H9 (cell line): ENCODE measurements at regions not wholly inside any gene's neighbourhood (a gene's known extent, or its start where the extent isn't known, plus 50 kb on each side); places are given as distances from the start of the nearest gene placed in this dataset.

Experiments used
- DNase-seq: peaks from one replicate; pipeline ENCODE4 v3.0.0-alpha.2; 2017
- H2AFZ ChIP-seq: one replicate; pipeline ENCODE4 v1.6.1; 2013; ENCODE audit warnings: mild to moderate bottlenecking, low read length, control low read depth, moderate library complexity
- H2AK5ac ChIP-seq: 2 replicates; pipeline ENCODE4 v1.6.1; 2013; ENCODE audit warnings: low read length, control low read depth, mixed read lengths; ENCODE audit not compliant: insufficient read length
- H2BK120ac ChIP-seq: one replicate; pipeline ENCODE4 v1.6.1; 2013; ENCODE audit warnings: low read depth, mild to moderate bottlenecking, low read length, control low read depth, inconsistent platforms; ENCODE audit not compliant: poor library complexity, severe bottlenecking
- H2BK12ac ChIP-seq: 2 replicates; pipeline ENCODE4 v1.6.1; 2013; ENCODE audit warnings: low read length, control low read depth, mixed read lengths, low read depth; ENCODE audit not compliant: insufficient read length
- H2BK15ac ChIP-seq: 2 replicates; pipeline ENCODE4 v1.6.1; 2013; ENCODE audit warnings: low read depth, low read length, control low read depth
- H2BK20ac ChIP-seq: one replicate; pipeline ENCODE4 v1.6.1; 2013; ENCODE audit warnings: low read depth, mild to moderate bottlenecking, low read length, control low read depth, inconsistent platforms; ENCODE audit not compliant: poor library complexity, severe bottlenecking
- H2BK5ac ChIP-seq: 2 replicates; pipeline ENCODE4 v1.6.1; 2013; ENCODE audit warnings: low read length, control low read depth, mixed read lengths; ENCODE audit not compliant: insufficient read length
- H3K14ac ChIP-seq: 2 replicates; pipeline ENCODE4 v1.6.1; 2013; ENCODE audit warnings: low read length, control low read depth; ENCODE audit not compliant: insufficient read depth
- H3K18ac ChIP-seq: 2 replicates; pipeline ENCODE4 v1.6.1; 2013; ENCODE audit warnings: low read depth, mild to moderate bottlenecking, mixed read lengths, low read length, control low read depth; ENCODE audit not compliant: insufficient read length
- H3K23ac ChIP-seq: 2 replicates; pipeline ENCODE4 v1.6.1; 2013; ENCODE audit warnings: low read length, control low read depth, mixed read lengths, low read depth; ENCODE audit not compliant: insufficient read length
- H3K23me2 ChIP-seq: 2 replicates; pipeline ENCODE4 v1.6.1; 2013; ENCODE audit warnings: low read depth, mild to moderate bottlenecking, mixed read lengths, low read length, control low read depth; ENCODE audit not compliant: insufficient read length, poor library complexity, severe bottlenecking
- H3K27ac ChIP-seq: 2 replicates; pipeline ENCODE4 v1.5.1; 2013; ENCODE audit warnings: low read length, control low read depth, mixed read lengths, low read depth; ENCODE audit not compliant: insufficient read length
- H3K27me3 ChIP-seq: 2 replicates; pipeline ENCODE4 v1.6.1; 2013; ENCODE audit warnings: low read length, control low read depth, inconsistent platforms; ENCODE audit not compliant: insufficient read depth
- H3K4ac ChIP-seq: 2 replicates; pipeline ENCODE4 v1.6.1; 2013; ENCODE audit warnings: low read depth, mild to moderate bottlenecking, control low read depth, inconsistent platforms, low read length, moderate library complexity
- H3K4me1 ChIP-seq: 2 replicates; pipeline ENCODE4 v1.6.1; 2013; ENCODE audit warnings: low read length, control low read depth, inconsistent platforms; ENCODE audit not compliant: insufficient read depth
- H3K4me2 ChIP-seq: 2 replicates; pipeline ENCODE4 v1.6.1; 2013; ENCODE audit warnings: low read length, control low read depth, mixed read lengths; ENCODE audit not compliant: insufficient read length, insufficient read depth
- H3K56ac ChIP-seq: 2 replicates; pipeline ENCODE4 v1.6.1; 2013; ENCODE audit warnings: low read depth, mild to moderate bottlenecking, mixed read lengths, low read length, control low read depth; ENCODE audit not compliant: insufficient read length
- H3K79me1 ChIP-seq: 2 replicates; pipeline ENCODE4 v1.6.1; 2013; ENCODE audit warnings: low read depth, mild to moderate bottlenecking, moderate library complexity, low read length, control low read depth, inconsistent platforms; ENCODE audit not compliant: insufficient read depth, poor library complexity, severe bottlenecking
- H3K79me2 ChIP-seq: 2 replicates; pipeline ENCODE4 v1.6.1; 2013; ENCODE audit warnings: low read length, control low read depth, inconsistent platforms; ENCODE audit not compliant: insufficient read depth
- H3K9ac ChIP-seq: 2 replicates; pipeline ENCODE4 v1.6.1; 2013; ENCODE audit warnings: low read length, control low read depth, mixed read lengths; ENCODE audit not compliant: insufficient read length; ENCODE audit errors: extremely low read depth
- H3K9me3 ChIP-seq: one replicate; pipeline ENCODE4 v1.6.1; 2013; ENCODE audit warnings: low read depth, low read length, inconsistent platforms; ENCODE audit not compliant: control insufficient read depth
- H3T11ph ChIP-seq: one replicate; pipeline ENCODE4 v1.6.1; 2013; ENCODE audit warnings: mild to moderate bottlenecking, low read length, control low read depth, inconsistent platforms
- H4K20me1 ChIP-seq: one replicate; pipeline ENCODE4 v1.6.1; 2013; ENCODE audit not compliant: control insufficient read depth, insufficient read length, insufficient read depth
- H4K5ac ChIP-seq: 2 replicates; pipeline ENCODE4 v1.6.1; 2013; ENCODE audit warnings: low read depth, mild to moderate bottlenecking, mixed read lengths, low read length, control low read depth; ENCODE audit not compliant: insufficient read length
- H4K8ac ChIP-seq: replicated peaks from 2 replicates; pipeline ENCODE4 v1.6.1; 2013; ENCODE audit warnings: low read length, control low read depth, mixed read lengths, low read depth; ENCODE audit not compliant: insufficient read length
- H4K91ac ChIP-seq: 2 replicates; pipeline ENCODE4 v1.6.1; 2013; ENCODE audit warnings: low read depth, mild to moderate bottlenecking, moderate library complexity, mixed read lengths, low read length, control low read depth; ENCODE audit not compliant: insufficient read length
- H3K27ac Mint-ChIP-seq, 3 experiments: 2 replicates in 2 of 3; 3 replicates in 1 of 3; pipeline ENCODE4 v1.8.0; 2020 to 2021; ENCODE audit warnings: mixed read lengths in 3 of 3, mild to moderate bottlenecking in 1 of 3, moderate library complexity in 1 of 3
- H3K27me3 Mint-ChIP-seq: 2 replicates; pipeline ENCODE4 v1.8.0; 2021; ENCODE audit warnings: low read depth, mild to moderate bottlenecking, moderate library complexity, mixed read lengths
- H3K36me3 Mint-ChIP-seq, 3 experiments: 2 replicates in 2 of 3; 3 replicates in 1 of 3; pipeline ENCODE4 v1.8.0; 2020 to 2021; ENCODE audit warnings: low read depth in 3 of 3, mixed read lengths in 3 of 3; ENCODE audit not compliant: insufficient read depth in 1 of 3
- H3K4me1 Mint-ChIP-seq, 2 experiments: 2 replicates each; pipeline ENCODE4 v1.8.0; 2020; ENCODE audit warnings: mixed read lengths in 2 of 2
- H3K4me3 Mint-ChIP-seq, 2 experiments: 2 replicates in 1 of 2; 3 replicates in 1 of 2; pipeline ENCODE4 v1.8.0; 2020 to 2021; ENCODE audit warnings: mild to moderate bottlenecking in 2 of 2, mixed read lengths in 2 of 2, moderate library complexity in 1 of 2
- H3K9me3 Mint-ChIP-seq, 2 experiments: 2 replicates in 1 of 2; 3 replicates in 1 of 2; pipeline ENCODE4 v1.8.0; 2020; ENCODE audit warnings: mild to moderate bottlenecking in 2 of 2, mixed read lengths in 2 of 2, moderate library complexity in 1 of 2
- WGBS: extraction: QIAGEN DNeasy Blood & Tissue Kit; methylation state at CpG from one replicate; pipeline ENCODE4 v1.1.7; 2013; ENCODE audit warnings: missing lambda C conversion rate, low lambda C conversion rate, mixed read lengths; ENCODE audit not compliant: insufficient read length; ENCODE audit errors: extremely low coverage; 5-methylcytosine and 5-hydroxymethylcytosine counted together
- TF ChIP-seq, protein P1 (sequence below): fragments of 200-600 bp; sonication (generic); conservative IDR thresholded peaks from 3 replicates; pipeline ENCODE4 v1.8.0; 2021; ENCODE audit warnings: antibody characterized with exemption, mild to moderate bottlenecking

GRCh38 chr10:118978316-118978997 is 51.1 kb upstream of the NANOS1 start:
- H4K20me1 ChIP-seq: no peaks in the 10 kb centered on the region
- H3K9me3 Mint-ChIP-seq: peaks cover 8 to 17% of the 10 kb centered on the region in 2 experiments
- H3K18ac ChIP-seq: no peak overlapping the region
- H3K27me3 Mint-ChIP-seq: no peaks in the 10 kb centered on the region; the same call in none of the 2 replicates
- H2AFZ ChIP-seq: no peak overlapping the region
- peak; percentile 22 for DNase-seq
- H3T11ph ChIP-seq: no peak overlapping the region
- no peak overlapping the region for H2BK12ac ChIP-seq
- no peaks in the 10 kb centered on the region for H3K9me3 ChIP-seq
- H3K27ac ChIP-seq: no peak overlapping the region
- peaks cover 0 to 4% (median 3%) of the 10 kb centered on the region in 3 experiments; a peak in 5 of 7 replicates for H3K36me3 Mint-ChIP-seq
- no CpG with 5 or more reads among the region's 14 CpGs for WGBS
- H4K8ac ChIP-seq: no peak overlapping the region
- H3K4ac ChIP-seq: no peak overlapping the region
- peaks cover 9 to 13% of the 10 kb centered on the region in 2 experiments; a peak in 3 of 4 replicates for H3K4me1 Mint-ChIP-seq
- H3K79me2 ChIP-seq: no peaks in the 10 kb centered on the region
- TF ChIP-seq, protein P1, sequence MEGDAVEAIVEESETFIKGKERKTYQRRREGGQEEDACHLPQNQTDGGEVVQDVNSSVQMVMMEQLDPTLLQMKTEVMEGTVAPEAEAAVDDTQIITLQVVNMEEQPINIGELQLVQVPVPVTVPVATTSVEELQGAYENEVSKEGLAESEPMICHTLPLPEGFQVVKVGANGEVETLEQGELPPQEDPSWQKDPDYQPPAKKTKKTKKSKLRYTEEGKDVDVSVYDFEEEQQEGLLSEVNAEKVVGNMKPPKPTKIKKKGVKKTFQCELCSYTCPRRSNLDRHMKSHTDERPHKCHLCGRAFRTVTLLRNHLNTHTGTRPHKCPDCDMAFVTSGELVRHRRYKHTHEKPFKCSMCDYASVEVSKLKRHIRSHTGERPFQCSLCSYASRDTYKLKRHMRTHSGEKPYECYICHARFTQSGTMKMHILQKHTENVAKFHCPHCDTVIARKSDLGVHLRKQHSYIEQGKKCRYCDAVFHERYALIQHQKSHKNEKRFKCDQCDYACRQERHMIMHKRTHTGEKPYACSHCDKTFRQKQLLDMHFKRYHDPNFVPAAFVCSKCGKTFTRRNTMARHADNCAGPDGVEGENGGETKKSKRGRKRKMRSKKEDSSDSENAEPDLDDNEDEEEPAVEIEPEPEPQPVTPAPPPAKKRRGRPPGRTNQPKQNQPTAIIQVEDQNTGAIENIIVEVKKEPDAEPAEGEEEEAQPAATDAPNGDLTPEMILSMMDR: no peak
- H2BK20ac ChIP-seq: no peak overlapping the region
- no peaks in the 10 kb centered on the region for H3K4me1 ChIP-seq
- no peak overlapping the region for H3K4me3 Mint-ChIP-seq
- H3K23ac ChIP-seq: no peak overlapping the region
- no peak overlapping the region for H3K14ac ChIP-seq
- H3K27ac Mint-ChIP-seq: no peak overlapping the region
- no peak overlapping the region for H3K56ac ChIP-seq
- no peak overlapping the region for H2BK120ac ChIP-seq
- no peak overlapping the region for H3K4me2 ChIP-seq
- H2BK5ac ChIP-seq: no peak overlapping the region
- H4K5ac ChIP-seq: no peak overlapping the region
- no peaks in the 10 kb centered on the region for H3K23me2 ChIP-seq
- no peaks in the 10 kb centered on the region for H3K79me1 ChIP-seq
- no peaks in the 10 kb centered on the region for H3K27me3 ChIP-seq
- no peak overlapping the region for H3K9ac ChIP-seq
- no peak overlapping the region for H2AK5ac ChIP-seq
- H4K91ac ChIP-seq: no peak overlapping the region
- no peak overlapping the region for H2BK15ac ChIP-seq
